ENCODE measurements at regions not wholly inside any gene's neighbourhood (a gene's known extent, or its start where the extent isn't known, plus 50 kb on each side); places are given as distances from the start of the nearest gene placed in this dataset.

GRCh38 chr3:76661527-76662250 lies 378.2 kb upstream of the ROBO2 start:
- TF ChIP-seq, protein P1, sequence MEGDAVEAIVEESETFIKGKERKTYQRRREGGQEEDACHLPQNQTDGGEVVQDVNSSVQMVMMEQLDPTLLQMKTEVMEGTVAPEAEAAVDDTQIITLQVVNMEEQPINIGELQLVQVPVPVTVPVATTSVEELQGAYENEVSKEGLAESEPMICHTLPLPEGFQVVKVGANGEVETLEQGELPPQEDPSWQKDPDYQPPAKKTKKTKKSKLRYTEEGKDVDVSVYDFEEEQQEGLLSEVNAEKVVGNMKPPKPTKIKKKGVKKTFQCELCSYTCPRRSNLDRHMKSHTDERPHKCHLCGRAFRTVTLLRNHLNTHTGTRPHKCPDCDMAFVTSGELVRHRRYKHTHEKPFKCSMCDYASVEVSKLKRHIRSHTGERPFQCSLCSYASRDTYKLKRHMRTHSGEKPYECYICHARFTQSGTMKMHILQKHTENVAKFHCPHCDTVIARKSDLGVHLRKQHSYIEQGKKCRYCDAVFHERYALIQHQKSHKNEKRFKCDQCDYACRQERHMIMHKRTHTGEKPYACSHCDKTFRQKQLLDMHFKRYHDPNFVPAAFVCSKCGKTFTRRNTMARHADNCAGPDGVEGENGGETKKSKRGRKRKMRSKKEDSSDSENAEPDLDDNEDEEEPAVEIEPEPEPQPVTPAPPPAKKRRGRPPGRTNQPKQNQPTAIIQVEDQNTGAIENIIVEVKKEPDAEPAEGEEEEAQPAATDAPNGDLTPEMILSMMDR (IDR thresholded peaks at IDR 0.05; ENCODE audit: insufficient read depth, low read length) = no peak
- no peak for TF ChIP-seq REST (IDR thresholded peaks at IDR 0.05; ENCODE audit: insufficient replicate concordance, low read depth)
- no peak for TF ChIP-seq POLR2AphosphoS5 (IDR thresholded peaks at IDR 0.05; ENCODE audit: low read depth)
- no peak for TF ChIP-seq GABPA (IDR thresholded peaks at IDR 0.05; ENCODE audit: low read depth)

All from HL-60 (cell line).